AG10803 (cell line): ENCODE measurements at regions not wholly inside any gene's neighbourhood (a gene's known extent, or its start where the extent isn't known, plus 50 kb on each side); places are given as distances from the start of the nearest gene placed in this dataset.

Experiments
- DNase-seq: peaks from one replicate; pipeline ENCODE4 v3.0.0; 2010; ENCODE audit warnings: low read depth
- H3K4me3 ChIP-seq: 2 replicates; pipeline ENCODE4 v1.5.1; 2011; ENCODE audit warnings: mild to moderate bottlenecking, low read length, control low read depth
- CTCF ChIP-seq: conservative IDR thresholded peaks from 2 replicates; pipeline ENCODE4 v1.5.1; 2011; ENCODE audit warnings: mild to moderate bottlenecking, low read length, control low read depth, inconsistent platforms

- no peak overlapping the region for H3K4me3 ChIP-seq
- TF ChIP-seq CTCF, result no peak
- no peak for DNase-seq
Measured at GRCh38 chr18:40769786-40770185, 1185.2 kb upstream of the PIK3C3 start.

DNA sequence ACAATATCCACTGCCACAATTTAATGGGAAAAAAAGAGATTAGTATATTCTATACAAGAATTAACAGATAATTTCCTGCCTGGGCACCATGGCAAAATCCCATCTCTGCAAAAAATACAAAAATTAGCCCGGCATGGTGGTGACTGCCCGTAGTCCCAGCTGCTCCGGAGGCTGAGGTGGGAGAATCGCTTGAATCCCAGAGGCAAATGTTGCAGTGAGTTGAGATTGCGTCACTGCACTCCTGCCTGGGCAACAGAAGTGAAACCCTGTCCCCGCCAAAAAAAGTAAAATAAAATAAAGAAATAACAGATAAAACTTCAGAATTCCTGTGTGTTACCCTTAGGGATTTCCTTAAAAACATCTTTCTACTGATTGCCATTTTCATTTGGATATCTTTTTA, 1194.8 kb upstream of the PIK3C3 start:
- no peak for DNase-seq
- H3K4me3 ChIP-seq, result no peak overlapping the region
- TF ChIP-seq CTCF, result no peak

DNA sequence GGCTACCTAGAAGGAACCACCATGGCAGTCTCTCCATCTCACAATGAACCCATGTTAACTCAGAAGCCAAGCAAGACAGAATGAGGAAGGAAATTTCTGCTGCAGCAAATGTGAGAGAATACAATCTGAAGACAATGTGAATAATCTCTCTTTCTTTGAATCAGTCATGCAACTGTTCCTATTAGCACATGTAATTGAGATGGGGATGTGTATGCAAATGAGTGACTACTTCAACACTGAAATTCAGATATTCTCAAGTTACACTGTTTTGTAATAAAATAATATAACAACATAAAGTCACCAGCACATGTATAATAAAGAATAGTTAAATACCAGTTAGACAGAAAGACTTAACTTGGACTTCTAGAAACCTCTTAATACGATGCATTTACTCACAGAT, 1200.6 kb upstream of the PIK3C3 start:
- H3K4me3 ChIP-seq, result no peak overlapping the region
- no peak for TF ChIP-seq CTCF
- DNase-seq, result no peak

DNA sequence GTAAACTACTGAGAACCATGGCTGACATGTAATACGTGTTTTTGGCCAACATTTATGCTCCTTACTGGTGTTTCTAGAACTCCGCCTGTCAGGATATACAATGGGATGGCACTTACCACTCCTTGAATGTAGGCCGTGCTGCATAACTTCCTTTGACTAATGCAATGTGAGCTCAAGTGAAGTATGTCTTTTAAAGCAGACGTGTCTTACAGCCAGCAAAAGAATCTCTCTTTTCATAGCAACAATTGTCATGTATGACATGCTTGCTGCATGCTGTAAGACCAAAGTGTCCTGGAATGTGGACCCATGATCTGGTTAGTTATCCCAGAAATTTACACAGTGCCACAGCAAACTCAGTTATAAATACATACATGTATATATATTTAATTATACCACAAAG, 1202.7 kb upstream of the PIK3C3 start:
- H3K4me3 ChIP-seq, result no peak overlapping the region
- no peak for DNase-seq
- TF ChIP-seq CTCF, result no peak

GRCh38 chr18:40751186-40751585, 1203.8 kb upstream of the PIK3C3 start:
- TF ChIP-seq CTCF, result no peak
- DNase-seq, result no peak
- H3K4me3 ChIP-seq, result no peak overlapping the region

GRCh38 chr18:40739029-40739428, 1216.0 kb upstream of the PIK3C3 start:
- no peak overlapping the region for H3K4me3 ChIP-seq
- no peak for TF ChIP-seq CTCF
- no peak for DNase-seq

DNA sequence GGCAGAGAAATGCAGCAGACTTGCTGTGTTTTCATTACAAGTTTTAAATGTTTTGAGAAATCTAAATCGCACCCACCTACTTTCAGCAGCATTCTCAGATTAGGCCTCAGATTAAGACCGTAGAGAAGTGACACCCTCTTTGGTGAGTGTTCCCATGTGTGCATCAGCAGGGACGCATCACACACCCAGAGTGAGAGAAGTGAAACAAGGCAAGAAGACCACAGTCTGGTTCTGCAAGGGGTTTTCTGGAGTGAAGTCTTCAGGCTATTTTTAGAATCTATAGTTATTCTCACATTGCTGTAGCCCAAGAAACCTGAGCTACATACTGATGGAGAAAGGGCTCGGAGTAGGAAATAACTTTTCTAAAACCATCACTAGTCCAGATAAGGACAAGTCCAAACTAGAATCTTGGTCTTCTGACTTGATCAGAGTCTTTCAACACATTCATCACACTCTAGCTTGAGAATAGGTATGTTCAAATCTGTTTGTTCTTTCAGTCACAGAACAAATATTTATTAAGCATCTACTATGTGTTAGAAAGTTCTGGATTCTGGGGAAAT, 1216.6 kb upstream of the PIK3C3 start:
- no peak overlapping the region for H3K4me3 ChIP-seq
- no peak for TF ChIP-seq CTCF
- DNase-seq, result no peak
